GM21576 (cell line): ENCODE measurements at regions not wholly inside any gene's neighbourhood (a gene's known extent, or its start where the extent isn't known, plus 50 kb on each side); places are given as distances from the start of the nearest gene placed in this dataset.
A peak's percentile ranks its signal among the peaks of the same experiment; 100 is the strongest.
"Not testable (repeated sequence)": the region's sequence is repeated elsewhere in the genome, so short reads cannot be mapped to it uniquely, and the experiment has no call there.

ENCODE experiments used
- ATAC-seq: cut with Tn5 transposase; IDR thresholded peaks from one replicate; pipeline ENCODE4 v1.9.1; 2021; ENCODE audit warnings: mild to moderate bottlenecking, moderate library complexity; ENCODE audit not compliant: unreplicated experiment

DNA sequence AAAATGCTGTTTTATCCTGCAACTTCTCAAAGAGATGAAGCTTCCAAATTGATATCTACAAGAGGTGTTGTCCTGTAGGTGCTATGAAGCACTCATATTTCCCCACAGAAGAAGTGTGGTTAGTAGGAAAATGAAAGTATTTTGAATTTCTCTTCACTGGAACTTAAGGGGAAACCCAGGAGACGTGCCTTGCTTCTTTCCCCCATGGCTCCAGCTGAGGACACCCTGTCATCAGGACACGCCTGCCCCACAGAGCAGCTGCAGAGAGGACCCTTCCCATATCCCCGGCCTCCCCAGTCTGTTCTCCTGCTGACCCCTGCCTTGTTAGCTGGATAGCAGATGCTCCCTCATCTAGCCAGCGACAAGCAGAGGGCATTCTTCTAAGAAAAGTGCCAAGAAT is 371.3 kb downstream of the COG6 start:
- peak; percentile 32 for ATAC-seq

DNA sequence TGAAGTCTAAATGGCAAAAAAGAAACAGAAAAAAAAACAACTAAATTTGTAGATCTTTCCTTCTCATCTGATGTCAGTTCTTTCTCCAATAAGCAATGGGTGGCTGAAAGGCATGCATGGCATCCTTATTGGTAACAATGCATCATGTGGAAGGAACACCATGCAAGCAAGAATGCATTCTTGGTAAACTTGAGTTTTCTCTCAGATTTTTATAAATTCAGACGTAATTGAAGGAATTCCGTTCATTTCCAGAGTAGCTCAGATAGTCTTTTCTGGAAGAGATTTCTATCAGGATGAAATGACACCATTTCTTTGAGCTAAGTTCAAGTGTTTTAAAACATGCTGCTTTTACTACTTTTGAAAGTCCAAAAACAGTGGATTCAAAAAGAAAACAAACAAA is 373.0 kb downstream of the COG6 start:
- ATAC-seq: no peak

DNA sequence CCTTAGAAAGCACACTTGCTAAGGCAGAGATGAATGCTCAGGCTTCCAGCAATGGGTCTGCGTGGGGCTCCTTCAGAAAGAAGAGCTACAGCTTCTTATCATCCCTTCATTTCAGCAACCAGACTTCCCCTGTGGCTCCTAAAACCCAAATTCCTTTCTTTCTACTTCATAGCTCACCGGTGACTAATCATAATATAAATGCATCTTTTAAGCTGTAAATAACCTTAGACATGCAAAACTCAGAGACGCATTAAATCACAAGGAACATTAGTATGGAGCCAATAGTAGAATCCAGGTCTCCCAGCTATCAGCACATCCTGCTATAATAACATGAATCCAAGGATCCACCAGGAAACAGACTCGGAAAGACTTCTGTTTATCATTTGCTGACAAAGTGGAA is 375.6 kb downstream of the COG6 start:
- ATAC-seq: no peak

DNA sequence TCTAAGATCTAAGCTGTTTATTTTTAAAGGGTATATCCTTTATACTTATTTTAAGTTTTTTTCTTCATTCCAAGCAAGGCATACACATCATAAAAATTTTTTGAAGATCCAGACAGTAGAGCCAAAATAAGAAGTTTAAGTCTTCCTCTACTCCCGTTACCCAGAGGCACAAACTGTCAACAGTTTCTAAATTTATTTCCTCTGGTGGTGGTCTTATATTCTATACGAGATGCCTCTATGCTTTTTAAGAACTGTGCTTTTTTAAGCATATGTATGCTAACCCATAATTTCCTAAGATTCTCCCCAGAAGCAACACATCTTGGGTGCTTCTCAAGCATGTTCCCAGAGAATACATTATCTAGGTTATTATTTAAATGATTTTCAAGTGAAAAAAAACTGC is 383.6 kb downstream of the COG6 start:
- ATAC-seq: no peak

DNA sequence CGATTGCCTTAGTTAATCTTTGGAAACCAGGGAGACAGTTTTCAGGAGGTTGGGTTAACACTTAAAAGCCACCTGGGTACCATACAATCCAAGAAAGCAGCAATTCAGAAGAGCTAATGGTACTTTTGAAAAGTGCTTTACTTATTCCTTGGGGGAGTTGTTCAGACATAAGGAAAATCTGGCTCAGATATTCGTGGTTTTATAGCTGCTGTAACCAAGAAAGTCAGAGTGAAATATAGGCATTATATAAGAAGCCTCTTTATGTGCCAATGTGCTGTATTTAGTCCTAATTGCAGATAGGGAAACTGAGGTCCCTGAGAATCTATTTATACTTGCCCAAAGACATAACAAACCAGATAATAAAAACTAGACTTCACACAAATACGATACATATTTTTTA is 387.5 kb downstream of the COG6 start:
- ATAC-seq: no peak

DNA sequence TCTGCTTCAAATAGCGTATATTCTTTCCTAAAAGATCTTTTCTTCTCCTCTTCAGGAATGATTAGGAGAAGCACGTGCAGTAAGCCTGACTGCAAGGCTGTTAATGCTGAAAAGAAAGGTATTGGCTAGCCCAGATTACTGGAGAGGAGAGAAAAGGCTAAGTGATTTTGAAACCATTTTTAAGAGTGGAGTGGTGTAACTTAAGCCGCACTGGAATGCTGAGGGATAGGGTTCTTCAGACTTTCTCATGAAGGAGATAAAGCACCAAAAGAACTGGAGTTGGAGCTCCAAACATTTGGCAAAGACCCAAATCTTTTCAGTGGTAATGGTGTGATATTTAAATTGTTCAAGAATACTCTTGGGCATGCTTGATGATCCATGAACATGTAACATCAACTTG is 388.3 kb downstream of the COG6 start:
- no peak for ATAC-seq

DNA sequence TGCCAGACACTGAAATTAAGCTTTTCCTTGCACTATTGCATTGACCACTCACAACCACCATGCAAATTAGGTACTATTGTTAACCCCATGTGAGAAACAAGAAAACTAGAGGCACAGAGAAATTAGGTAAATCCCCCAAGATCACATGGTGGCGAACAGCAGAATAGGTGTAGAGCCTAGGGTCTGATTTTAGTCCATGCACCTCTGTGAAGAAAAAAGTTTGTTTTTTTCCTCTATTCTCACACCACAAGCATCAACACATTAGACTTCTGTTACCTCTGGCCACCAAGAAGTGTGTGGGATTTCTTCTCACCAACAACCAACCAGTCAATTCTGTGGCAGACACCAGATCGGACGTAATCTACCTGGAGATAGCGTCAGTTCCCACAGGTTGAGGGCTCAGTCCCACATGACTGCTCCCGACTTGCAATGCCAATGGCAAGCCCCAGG is 391.9 kb downstream of the COG6 start:
- ATAC-seq: peak; percentile 89

DNA sequence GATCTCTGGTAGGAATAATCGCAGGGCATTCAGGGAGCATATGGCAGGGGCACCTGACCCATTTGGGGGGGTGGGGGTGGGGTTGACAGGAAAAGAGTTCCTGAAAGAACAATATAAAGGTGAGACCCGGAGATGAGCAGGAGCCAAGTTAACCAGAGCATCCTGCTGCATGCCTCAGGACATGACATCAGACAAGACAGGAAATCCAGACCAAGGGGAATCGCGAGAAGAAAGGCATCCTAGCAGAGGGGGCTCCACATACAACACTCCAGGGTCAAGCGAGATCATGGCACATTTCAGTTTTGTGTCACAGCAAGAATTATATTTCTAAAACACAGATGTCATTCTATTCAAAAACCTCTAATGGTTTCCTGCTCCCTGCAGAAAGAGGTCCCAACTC is 393.1 kb downstream of the COG6 start:
- no peak for ATAC-seq

DNA sequence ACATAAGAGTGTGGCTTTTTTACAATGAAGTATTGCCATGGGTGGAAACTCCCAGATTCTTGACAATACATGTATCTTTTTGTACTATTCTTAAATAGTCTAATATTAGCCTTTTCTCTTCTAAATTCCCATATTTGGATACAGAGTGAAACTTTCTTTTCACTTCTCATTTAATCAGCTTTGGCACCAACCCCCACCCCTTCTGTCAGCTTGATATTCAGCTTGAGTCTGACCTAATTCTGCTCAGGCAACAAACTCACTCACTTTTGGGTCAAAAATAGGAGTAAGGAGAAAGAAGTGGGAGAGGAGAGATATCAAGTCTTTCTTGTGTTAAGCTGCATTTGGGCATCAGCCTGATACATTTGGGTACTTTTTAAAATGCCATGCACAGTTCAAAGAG is 397.5 kb downstream of the COG6 start:
- ATAC-seq: no peak

DNA sequence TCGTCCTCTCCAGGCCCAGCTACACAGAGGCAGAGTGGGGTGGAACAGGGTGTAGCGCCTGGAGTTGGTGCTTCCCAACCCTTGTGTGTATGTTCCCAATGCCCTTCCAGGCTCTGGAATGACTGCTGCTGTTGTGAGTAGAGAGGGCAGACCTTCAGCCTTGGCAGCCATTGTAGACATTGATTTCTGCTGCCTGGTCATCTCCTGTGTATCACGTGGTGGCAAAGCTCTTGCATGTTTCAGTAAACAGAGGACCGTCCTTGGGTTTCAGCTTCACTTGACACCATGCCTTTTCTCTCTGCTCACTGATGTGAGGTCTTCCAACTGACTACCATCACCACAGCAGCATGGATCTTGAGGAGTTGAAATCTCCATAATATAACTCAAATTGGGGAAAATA is 397.9 kb downstream of the COG6 start:
- no peak for ATAC-seq

DNA sequence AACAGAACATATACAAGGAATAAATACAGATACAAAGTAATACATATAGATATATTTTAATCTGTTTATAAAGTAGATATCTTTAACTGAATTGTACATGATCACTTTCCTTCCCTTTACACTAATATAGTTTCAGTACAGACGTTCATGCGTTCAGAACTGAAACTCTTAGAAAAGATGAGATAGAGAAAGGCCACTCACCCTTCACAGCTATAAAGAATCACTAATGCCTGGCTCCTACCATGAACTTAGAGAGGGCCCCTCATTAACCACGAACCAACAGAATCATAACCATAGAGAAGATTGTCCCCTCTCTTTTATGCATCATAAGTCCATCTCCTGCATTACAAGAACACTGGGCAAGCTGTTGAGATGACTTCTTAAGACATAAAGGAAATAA is 399.0 kb downstream of the COG6 start:
- not testable (repeated sequence) for ATAC-seq

DNA sequence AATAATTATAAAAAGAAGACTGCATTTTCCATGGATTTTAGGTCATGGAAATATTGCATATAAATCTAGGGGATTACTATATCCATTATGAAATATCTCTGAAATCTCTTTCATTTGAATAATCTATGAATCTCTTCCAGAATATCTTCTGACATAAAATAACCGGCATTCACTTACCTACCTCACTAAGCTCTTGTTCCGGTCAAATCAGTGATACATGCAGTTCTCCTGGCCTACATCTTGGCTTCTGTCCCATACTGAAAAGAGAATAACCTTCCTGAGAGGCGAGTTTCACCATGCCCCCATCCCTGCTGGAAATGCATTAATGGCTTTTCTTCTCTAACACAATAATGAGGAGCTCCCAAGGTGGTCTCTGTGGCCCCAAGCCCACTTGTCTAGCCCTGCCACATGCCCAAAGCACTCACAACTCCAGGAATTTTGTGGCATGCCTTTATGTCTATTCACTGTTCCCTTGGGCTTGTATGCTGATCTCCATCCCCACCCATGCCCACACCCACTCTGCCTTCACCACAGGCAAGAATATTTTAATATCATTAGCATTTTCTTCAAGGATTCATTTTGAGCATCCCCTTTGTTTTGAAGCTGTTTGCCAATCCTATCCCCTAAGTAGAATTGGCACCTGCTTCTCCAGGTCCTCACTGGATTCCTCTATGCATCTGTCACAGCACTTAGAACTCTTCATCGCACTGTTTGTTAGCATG is 401.6 kb downstream of the COG6 start:
- no peak for ATAC-seq

DNA sequence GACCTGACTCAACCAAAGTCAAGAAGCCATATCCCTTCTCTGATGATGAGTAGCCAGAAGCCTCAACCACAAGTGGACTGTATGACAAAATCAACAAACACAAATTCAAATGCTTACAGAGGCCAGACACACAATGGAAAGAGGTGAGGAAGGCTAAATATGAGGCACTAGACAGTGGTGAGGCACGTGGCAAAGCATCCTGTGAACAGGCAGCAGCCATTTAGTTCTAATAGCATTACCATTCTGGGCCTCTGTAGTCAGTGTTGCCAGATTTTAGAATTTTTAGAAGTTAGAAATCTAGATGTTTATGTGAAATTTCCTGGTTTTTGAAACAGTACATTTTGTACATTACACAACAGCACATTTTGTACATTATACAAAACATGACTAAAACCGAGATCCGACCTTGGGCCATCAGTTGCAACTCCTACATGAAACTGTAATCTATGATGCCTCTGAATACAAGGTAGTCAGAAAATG is 403.3 kb downstream of the COG6 start:
- no peak for ATAC-seq

DNA sequence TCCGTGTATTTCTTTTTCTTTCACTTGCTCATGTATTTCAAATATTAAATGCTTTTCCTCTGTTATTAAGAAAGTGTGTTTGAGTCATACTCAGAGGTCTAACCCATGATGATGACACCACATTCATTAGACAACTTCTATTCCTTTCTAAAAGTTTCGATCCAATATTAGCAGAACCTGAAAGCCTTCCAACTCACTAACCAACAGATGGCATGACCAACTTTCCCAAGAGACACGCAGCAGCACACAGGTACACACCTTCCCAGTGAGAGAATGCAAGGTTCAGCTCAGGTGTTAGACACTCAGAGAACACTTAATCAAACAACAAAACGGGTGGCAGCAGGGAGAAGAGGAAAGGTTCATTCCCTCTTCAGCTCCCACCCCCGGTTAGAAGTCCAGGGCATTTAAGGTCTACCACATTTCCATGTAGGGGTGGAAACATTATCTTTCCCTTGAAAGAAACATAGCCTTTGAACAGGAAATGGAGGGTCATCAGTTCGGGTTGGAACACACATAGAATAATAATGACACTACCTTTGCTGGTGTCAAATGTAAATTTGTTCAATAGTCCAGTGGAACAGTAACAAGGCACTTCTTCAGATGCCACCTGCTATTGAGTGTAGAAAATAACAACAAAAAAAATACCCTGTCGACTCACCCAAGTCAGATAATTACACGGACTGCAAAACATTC is 404.2 kb downstream of the COG6 start:
- ATAC-seq: no peak

DNA sequence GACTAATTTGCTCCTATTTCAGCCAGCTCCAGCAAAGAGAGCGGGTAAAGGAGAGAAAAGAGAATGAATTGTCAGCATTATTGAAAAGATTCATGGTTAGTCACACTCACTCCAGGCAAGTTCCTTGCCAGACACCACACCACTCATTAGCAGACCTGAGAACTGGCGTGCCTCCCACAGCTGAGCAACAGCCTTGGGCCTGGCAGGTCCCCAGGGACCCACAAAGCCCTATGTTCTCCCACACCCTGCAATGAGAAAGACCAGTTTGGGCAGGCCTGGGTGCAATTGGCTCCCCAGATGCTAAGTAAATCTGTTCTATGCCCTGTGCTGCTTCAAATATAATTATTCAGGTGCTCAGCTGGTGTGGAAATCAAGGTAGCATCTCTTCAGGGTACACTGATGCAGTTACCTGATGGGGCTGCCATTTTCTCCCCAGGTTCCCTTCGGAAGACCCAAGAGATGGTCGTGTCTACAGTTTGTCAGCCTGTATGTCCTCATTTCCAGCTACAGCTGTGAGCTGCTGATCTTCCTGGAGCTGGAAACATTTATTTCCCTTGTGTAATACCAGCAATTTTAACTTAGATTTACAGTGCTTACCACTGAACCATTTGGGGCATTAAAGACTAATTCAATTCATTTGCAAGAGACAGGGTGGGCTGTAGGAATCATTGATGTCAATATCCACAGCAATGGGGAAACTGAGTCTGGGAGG is 405.0 kb downstream of the COG6 start:
- peak; percentile 78 for ATAC-seq

DNA sequence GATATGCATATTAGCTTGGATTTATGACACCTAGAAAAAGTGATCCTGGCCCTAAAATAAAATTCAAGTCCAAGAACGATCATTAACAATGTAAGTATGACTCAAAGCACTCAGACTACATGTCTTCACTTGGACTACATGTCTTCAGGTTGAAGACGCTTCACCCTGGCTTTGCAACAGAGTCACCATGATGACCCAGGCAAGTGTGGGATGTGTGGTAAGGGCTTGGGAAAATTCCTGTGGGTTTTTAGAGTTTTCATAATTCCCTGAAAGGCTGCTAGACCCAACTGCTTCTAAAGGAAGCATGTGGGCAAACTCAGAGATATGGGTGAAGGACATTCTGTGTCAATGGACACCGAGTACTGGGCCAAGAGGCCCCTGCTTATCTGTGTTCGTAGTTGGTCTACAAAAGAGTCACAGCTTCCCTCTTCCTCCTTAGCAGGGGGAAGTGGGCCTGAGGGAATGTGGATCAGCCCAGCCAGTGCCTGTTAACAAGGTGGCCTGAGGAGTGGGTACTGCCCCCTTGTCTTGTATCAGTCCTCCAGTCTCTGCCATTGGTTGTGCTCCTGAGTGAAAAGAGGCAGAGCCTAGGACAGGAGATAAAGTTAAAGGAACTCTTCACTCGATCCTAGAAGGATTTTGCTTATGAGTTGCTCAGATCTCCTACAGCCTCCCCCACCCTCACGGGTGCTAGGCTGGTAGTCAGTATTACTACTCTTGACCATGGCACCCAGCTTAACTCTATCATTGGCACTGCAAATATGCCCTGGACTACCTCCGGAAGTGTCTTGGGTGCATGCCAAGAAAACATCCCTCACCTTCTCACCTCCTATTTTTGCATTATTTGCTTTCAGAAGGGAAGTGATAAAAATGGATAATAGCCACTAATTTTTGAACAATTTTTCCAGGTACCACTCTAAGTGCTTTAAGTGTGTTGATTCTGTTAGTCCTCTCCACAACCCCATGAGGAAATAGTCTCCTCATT is 406.3 kb downstream of the COG6 start:
- ATAC-seq: no peak

DNA sequence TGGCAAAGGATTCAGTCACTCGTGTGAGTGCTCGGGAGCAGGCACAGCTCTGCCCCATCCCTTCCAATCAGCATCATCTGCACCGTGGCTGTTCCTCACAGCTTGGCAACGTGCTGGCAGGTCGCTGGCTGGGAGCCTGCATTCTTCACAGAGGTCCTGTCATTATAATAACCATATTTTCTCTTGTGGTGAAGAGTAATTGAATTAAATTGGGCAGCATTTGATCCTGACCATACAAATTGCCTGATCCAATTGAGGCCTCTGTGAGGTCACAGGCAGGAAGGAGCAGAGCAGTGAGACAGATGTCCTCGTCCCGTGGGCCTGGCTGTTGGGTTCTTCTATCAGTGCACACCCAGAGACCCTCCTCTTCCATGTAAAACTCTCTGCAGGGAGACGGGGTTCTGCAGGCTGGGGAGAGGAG is 407.8 kb downstream of the COG6 start:
- no peak for ATAC-seq

DNA sequence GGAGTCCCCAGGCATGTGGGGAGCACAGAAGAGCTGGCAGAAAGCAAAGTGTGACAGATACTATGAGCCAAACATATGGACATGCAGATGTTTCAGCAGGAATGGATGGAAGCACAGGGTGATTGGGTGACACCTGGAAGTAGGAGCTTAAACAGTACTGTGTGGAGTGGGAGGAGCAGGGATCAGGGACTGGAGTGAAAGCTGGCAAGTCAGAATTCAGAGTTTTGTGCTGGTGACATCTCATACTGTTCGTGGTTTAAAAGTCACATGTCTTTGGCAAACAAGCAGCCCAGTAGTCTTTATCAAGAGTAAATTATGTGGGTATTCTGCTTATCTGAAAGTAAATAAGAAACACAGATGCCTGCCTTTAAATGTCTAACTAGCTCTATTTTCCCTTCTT is 408.2 kb downstream of the COG6 start:
- no peak for ATAC-seq

DNA sequence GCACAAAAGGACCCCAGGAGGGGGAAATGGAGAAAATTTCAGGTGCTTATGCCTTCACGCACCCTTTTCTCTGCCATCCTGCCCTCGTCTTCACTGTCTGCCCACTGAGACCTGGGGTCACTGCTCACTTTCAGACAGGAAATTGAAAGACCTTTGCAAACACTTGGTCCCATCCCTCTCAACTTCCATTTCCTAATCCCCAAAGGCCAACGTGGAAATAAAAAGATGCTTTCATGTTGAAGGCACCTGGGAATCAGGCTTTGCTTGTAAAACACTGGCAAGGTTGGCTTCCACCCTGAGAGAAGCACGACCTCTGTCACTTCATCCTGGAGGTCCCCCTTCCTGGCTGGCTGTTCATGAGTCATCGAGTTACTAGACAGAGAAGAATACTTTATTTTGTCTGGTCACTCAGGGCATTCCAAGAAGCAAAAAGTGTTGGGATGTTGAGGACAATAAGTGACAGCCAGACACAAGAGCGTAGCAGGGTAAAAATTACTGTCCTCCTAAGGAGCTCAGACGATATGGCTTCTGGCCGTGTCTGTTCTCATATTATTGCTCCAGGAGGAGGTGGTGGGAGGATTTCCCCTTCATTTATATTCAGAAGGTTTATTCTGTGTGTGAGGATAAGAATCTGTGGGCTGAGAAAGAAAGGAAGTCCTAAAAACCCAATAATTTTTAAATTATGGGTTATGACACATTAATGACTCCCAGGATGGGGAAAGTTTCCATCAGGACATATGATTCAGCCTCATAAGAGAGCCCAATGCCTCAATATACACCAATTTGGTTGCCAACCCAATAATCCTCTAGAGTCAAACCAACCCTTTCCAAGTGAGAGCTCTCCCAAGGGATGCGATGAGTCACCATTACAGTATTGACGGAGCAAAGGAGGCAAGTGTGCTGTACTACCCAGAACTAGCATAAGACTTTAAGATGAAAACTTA is 409.0 kb downstream of the COG6 start:
- no peak for ATAC-seq
